Fibroblast of mammary gland (primary cell): ENCODE measurements at regions not wholly inside any gene's neighbourhood (a gene's known extent, or its start where the extent isn't known, plus 50 kb on each side); places are given as distances from the start of the nearest gene placed in this dataset.

Experiments
- DNase-seq: peaks from one replicate; pipeline ENCODE4 v3.0.0-alpha.2; 2010; ENCODE audit warnings: low read depth
- H3K4me3 ChIP-seq: 2 replicates; pipeline ENCODE4 v1.5.1; 2011; ENCODE audit warnings: low read depth, mild to moderate bottlenecking, low read length, moderate library complexity; ENCODE audit not compliant: control insufficient read depth
- CTCF ChIP-seq: conservative IDR thresholded peaks from 2 replicates; pipeline ENCODE4 v1.5.1; 2011; ENCODE audit warnings: low read depth, low read length, inconsistent platforms; ENCODE audit not compliant: control insufficient read depth, insufficient read depth

DNA sequence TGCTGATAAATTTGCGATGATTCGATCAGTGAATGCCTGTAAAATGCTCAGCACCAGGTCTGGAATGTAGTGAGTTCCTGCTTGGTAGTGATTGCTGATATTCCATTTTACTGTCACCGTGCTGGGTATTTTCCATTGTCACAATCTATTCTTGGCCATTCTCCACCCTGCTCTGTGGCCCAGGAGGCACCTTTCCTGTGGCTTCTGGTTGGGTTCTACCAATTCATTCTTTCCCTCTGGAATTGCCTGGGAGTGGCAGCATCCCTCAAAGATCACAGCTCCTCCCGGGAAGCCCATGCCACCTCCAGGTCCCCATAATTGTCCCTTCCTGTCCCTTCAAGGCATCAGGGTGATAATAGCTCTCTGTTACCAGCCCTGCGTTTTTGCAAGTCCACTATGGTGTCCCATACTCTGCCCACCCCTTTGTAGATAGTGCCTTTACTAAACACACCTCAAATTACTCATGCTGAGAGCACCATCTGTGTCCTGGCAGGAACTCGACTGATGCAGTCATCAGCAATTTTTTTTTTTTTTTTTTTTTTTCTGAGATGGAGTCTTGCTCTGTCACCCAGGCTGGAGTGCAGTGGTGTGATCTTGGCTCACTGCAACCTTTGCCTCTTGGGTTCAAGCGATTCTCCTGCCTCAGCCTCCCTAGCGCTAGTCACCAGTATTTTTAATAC is 177.8 kb upstream of the PROK2 start:
- no peak for TF ChIP-seq CTCF
- DNase-seq = peak; percentile 89
- no peak overlapping the region for H3K4me3 ChIP-seq

- no peak for TF ChIP-seq CTCF
Measured at GRCh38 chr3:71961891-71962290, 176.9 kb upstream of the PROK2 start.

GRCh38 chr3:71961378-71961777 is 176.4 kb upstream of the PROK2 start:
- DNase-seq = no peak
- TF ChIP-seq CTCF = no peak
- no peak overlapping the region for H3K4me3 ChIP-seq

More at GRCh38 chr3:71961891-71962290, 176.9 kb upstream of the PROK2 start:
- DNase-seq = no peak
- H3K4me3 ChIP-seq = no peak overlapping the region

- no peak for DNase-seq
- TF ChIP-seq CTCF = no peak
Measured at GRCh38 chr3:71958533-71958932, 173.6 kb upstream of the PROK2 start.

DNA sequence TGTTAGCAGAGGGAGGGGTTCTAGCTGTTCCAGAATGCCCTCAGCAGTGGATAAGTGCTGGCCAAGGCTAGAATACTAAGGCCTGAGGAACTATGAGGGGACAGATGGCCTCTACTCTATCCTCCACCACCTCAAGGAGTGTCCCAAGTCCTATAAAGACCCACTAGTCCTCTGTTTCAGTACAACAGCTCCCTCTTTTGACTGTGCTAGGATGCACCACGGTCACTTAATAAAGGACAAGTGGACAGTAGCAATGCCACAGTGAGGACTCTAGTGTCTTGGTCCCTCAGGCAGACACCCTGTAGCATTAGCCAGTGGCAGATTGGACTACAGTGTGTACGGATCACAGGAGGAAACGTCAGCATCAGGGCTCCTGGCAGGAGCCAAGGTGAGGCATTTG is 171.8 kb upstream of the PROK2 start:
- DNase-seq = no peak
- TF ChIP-seq CTCF = peak; percentile 16
- no peak overlapping the region for H3K4me3 ChIP-seq

More at GRCh38 chr3:71958533-71958932, 173.6 kb upstream of the PROK2 start:
- H3K4me3 ChIP-seq = no peak overlapping the region

DNA sequence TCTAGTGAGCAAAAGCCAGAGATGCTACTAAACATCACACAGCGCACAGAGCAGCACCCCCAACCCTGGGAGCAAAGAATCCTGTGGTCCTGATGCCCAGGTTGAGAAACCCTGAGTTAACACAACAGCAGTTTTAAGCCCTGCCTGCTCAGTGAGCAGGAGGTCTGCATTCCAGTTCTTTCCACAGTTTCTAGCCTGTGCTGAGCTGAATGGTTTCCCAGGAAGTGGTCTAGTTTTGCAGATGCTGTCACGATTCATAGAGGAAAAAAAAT is 171.1 kb upstream of the PROK2 start:
- DNase-seq = no peak
- H3K4me3 ChIP-seq = no peak overlapping the region
- TF ChIP-seq CTCF = no peak
